ENCODE measurements at regions not wholly inside any gene's neighbourhood (a gene's known extent, or its start where the extent isn't known, plus 50 kb on each side); places are given as distances from the start of the nearest gene placed in this dataset.

DNA sequence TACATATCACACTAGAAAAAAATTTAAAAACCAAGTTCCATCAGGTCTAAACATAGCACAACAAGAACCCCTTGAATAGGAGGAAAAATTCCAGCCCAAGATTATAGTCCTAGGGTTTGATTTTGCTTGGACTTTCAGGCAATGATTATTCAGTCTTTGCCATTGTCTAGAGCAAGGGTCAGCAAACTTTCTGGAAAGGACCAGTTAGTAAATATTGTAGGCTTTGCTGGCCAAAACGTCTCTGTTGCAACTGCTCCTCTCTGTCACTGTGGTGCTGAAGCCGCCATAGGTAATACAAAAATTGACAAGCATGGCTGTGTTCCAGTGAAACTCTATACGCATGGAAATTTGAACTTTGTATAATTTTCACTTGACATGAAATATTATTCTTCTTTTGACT, 95.5 kb upstream of the UBAC2 start:
- Histone ChIP-seq H3K27me3 (no peaks in the 10 kb centered on the region), H3K4me3 (no peak overlapping the region), H3K27ac (no peak overlapping the region), H3K9me3 (no peaks in the 10 kb centered on the region), H3K4me1 (no peaks in the 10 kb centered on the region), H3K36me3 (replicated peaks in 1 of 2; ENCODE audit: insufficient read depth in 1 of 2, low read depth in 2 of 2) (no peaks in the 10 kb centered on the region)
- no peak for DNase-seq
- no peak for ATAC-seq
- WGBS, 2 donors: 58 to 78% methylated on average over 3 of the region's 3 CpGs
- no peak for TF ChIP-seq POLR2A (IDR thresholded peaks at IDR 0.05)
- TF ChIP-seq CTCF (IDR thresholded peaks at IDR 0.05): no peak
- intact Hi-C loops (cut with DNase I): no loop called here

GRCh38 chr13:99113351-99113750, 87.3 kb upstream of the UBAC2 start:
- intact Hi-C loops (cut with DNase I): no loop called here
- H3K4me3 ChIP-seq: no peak overlapping the region
- ATAC-seq (no peak), DNase-seq (no peak)
- H3K36me3 ChIP-seq (replicated peaks in 1 of 2; ENCODE audit: insufficient read depth in 1 of 2, low read depth in 2 of 2): no peaks in the 10 kb centered on the region
- no peak for TF ChIP-seq CTCF (IDR thresholded peaks at IDR 0.05)
- H3K4me1 ChIP-seq: no peaks in the 10 kb centered on the region
- H3K27ac ChIP-seq: no peak overlapping the region
- no peaks in the 10 kb centered on the region for H3K27me3 ChIP-seq
- H3K9me3 ChIP-seq: no peaks in the 10 kb centered on the region
- WGBS, 2 donors: 71 to 80% methylated on average over 5 of the region's 5 CpGs

GRCh38 chr13:99118179-99118578, 82.5 kb upstream of the UBAC2 start:
- H3K4me3 ChIP-seq: no peak overlapping the region
- no peaks in the 10 kb centered on the region for H3K9me3 ChIP-seq
- H3K27me3 ChIP-seq: no peaks in the 10 kb centered on the region
- H3K36me3 ChIP-seq (replicated peaks in 1 of 2; ENCODE audit: insufficient read depth in 1 of 2, low read depth in 2 of 2): no peaks in the 10 kb centered on the region
- no peak for DNase-seq
- no peak for TF ChIP-seq CTCF (IDR thresholded peaks at IDR 0.05)
- no peak for TF ChIP-seq POLR2A (IDR thresholded peaks at IDR 0.05)
- intact Hi-C loops (cut with DNase I): no loop called here
- H3K4me1 ChIP-seq: no peaks in the 10 kb centered on the region
- ATAC-seq: no peak
- 77 to 81% methylated on average over 8 of the region's 8 CpGs for WGBS, 2 donors
- H3K27ac ChIP-seq: no peak overlapping the region

- intact Hi-C loops (cut with DNase I): no loop called here
- no peaks in the 10 kb centered on the region for H3K36me3 ChIP-seq (replicated peaks in 1 of 2; ENCODE audit: insufficient read depth in 1 of 2, low read depth in 2 of 2)
- H3K4me1 ChIP-seq: no peaks in the 10 kb centered on the region
- WGBS, 2 donors: 70 to 77% methylated on average over 7 of the region's 7 CpGs
- H3K27me3 ChIP-seq: no peaks in the 10 kb centered on the region
- H3K4me3 ChIP-seq: no peak overlapping the region
- TF ChIP-seq CTCF (IDR thresholded peaks at IDR 0.05) (no peak), POLR2A (IDR thresholded peaks at IDR 0.05) (no peak)
- no peak overlapping the region for H3K27ac ChIP-seq
- DNase-seq: no peak
- ATAC-seq: no peak
- H3K9me3 ChIP-seq: no peaks in the 10 kb centered on the region
Measured at GRCh38 chr13:99119656-99120055, 81.0 kb upstream of the UBAC2 start.

- ATAC-seq: no peak
- WGBS, 2 donors: 90 to 96% methylated on average over 1 of the region's 1 CpG
- no peak for DNase-seq
- Histone ChIP-seq H3K4me3 (no peak overlapping the region), H3K27ac (no peak overlapping the region), H3K36me3 (replicated peaks in 1 of 2; ENCODE audit: insufficient read depth in 1 of 2, low read depth in 2 of 2) (no peaks in the 10 kb centered on the region), H3K4me1 (no peaks in the 10 kb centered on the region), H3K9me3 (no peaks in the 10 kb centered on the region), H3K27me3 (no peaks in the 10 kb centered on the region)
- TF ChIP-seq CTCF (IDR thresholded peaks at IDR 0.05): no peak
- no peak for TF ChIP-seq POLR2A (IDR thresholded peaks at IDR 0.05)
- intact Hi-C loops (cut with DNase I): no loop called here
Measured at GRCh38 chr13:99120751-99121150, 79.9 kb upstream of the UBAC2 start.

Measured in body of pancreas (tissue), 4 donors.